ENCODE measurements at regions not wholly inside any gene's neighbourhood (a gene's known extent, or its start where the extent isn't known, plus 50 kb on each side); places are given as distances from the start of the nearest gene placed in this dataset.
A peak's percentile ranks its signal among the peaks of the same experiment; 100 is the strongest.

GRCh38 chr6:140571145-140571544 is 1196.7 kb upstream of the CITED2 start:
- Histone ChIP-seq H3K27me3 (replicated peaks; ENCODE audit: insufficient read depth, low read depth, low read length, poor library complexity) (no peaks in the 10 kb centered on the region), H3K4me1 (ENCODE audit: insufficient read depth, low read length, poor library complexity, severe bottlenecking) (peaks cover 35% of the 10 kb centered on the region), H3K27ac (ENCODE audit: low read depth, low read length, poor library complexity, severe bottlenecking) (no peak overlapping the region), H3K9me3 (ENCODE audit: low read depth, low read length, poor library complexity, severe bottlenecking) (no peaks in the 10 kb centered on the region), H3K36me3 (ENCODE audit: insufficient read depth, low read length, poor library complexity, severe bottlenecking) (peaks cover 4% of the 10 kb centered on the region), H3K4me3 (ENCODE audit: low read depth, low read length, poor library complexity, severe bottlenecking) (no peak overlapping the region)
- POLR2A ChIA-PET (ENCODE audit: low non-redundant PET), result no interaction called here
- CTCF ChIA-PET, result no interaction called here
- no peak for DNase-seq (ENCODE audit: low spot score)
- TF ChIP-seq CTCF (conservative IDR thresholded peaks at IDR 0.05; ENCODE audit: low read depth, low read length) (no peak), EZH2 (IDR thresholded peaks at IDR 0.05; ENCODE audit: borderline replicate concordance, low read depth, low read length, poor library complexity, severe bottlenecking) (no peak)
- BruUV-seq (replicated peaks), result no TSS peak
- intact Hi-C loops (cut with micrococcal nuclease; ENCODE audit: unreplicated experiment), result no loop called here

- intact Hi-C loops (cut with micrococcal nuclease; ENCODE audit: unreplicated experiment), result loop anchor here (10.0 kb wide), 1 partner anchor 513 kb away; no protein-coding TSS in a partner anchor
- CTCF ChIA-PET, result interaction anchor here (0.5 kb wide), 1 partner anchor 47 kb away, joined by 6 read pairs; no protein-coding TSS in a partner anchor
- no TSS peak for BruUV-seq (replicated peaks)
- Histone ChIP-seq H3K27me3 (replicated peaks; ENCODE audit: insufficient read depth, low read depth, low read length, poor library complexity) (no peaks in the 10 kb centered on the region), H3K4me3 (ENCODE audit: low read depth, low read length, poor library complexity, severe bottlenecking) (no peak overlapping the region), H3K9me3 (ENCODE audit: low read depth, low read length, poor library complexity, severe bottlenecking) (no peaks in the 10 kb centered on the region), H3K36me3 (ENCODE audit: insufficient read depth, low read length, poor library complexity, severe bottlenecking) (peaks cover 4% of the 10 kb centered on the region), H3K4me1 (ENCODE audit: insufficient read depth, low read length, poor library complexity, severe bottlenecking) (peaks cover 36% of the 10 kb centered on the region), H3K27ac (ENCODE audit: low read depth, low read length, poor library complexity, severe bottlenecking) (peak overlapping the region; percentile 15)
- DNase-seq (ENCODE audit: low spot score), result no peak
- POLR2A ChIA-PET (ENCODE audit: low non-redundant PET), result no interaction called here
- TF ChIP-seq CTCF (conservative IDR thresholded peaks at IDR 0.05; ENCODE audit: low read depth, low read length) (no peak), EZH2 (IDR thresholded peaks at IDR 0.05; ENCODE audit: borderline replicate concordance, low read depth, low read length, poor library complexity, severe bottlenecking) (no peak)
Observed at GRCh38 chr6:140567466-140567865, 1193.0 kb upstream of the CITED2 start.

GRCh38 chr6:140566781-140567277 is 1192.4 kb upstream of the CITED2 start:
- Histone ChIP-seq H3K36me3 (ENCODE audit: insufficient read depth, low read length, poor library complexity, severe bottlenecking) (peaks cover 4% of the 10 kb centered on the region), H3K4me1 (ENCODE audit: insufficient read depth, low read length, poor library complexity, severe bottlenecking) (peaks cover 30% of the 10 kb centered on the region), H3K27ac (ENCODE audit: low read depth, low read length, poor library complexity, severe bottlenecking) (peak overlapping the region; percentile 15), H3K27me3 (replicated peaks; ENCODE audit: insufficient read depth, low read depth, low read length, poor library complexity) (no peaks in the 10 kb centered on the region), H3K9me3 (ENCODE audit: low read depth, low read length, poor library complexity, severe bottlenecking) (no peaks in the 10 kb centered on the region), H3K4me3 (ENCODE audit: low read depth, low read length, poor library complexity, severe bottlenecking) (no peak overlapping the region)
- TF ChIP-seq CTCF (conservative IDR thresholded peaks at IDR 0.05; ENCODE audit: low read depth, low read length) (no peak), EZH2 (IDR thresholded peaks at IDR 0.05; ENCODE audit: borderline replicate concordance, low read depth, low read length, poor library complexity, severe bottlenecking) (no peak)
- no TSS peak for BruUV-seq (replicated peaks)
- peak; percentile 60 for DNase-seq (ENCODE audit: low spot score)
- POLR2A ChIA-PET (ENCODE audit: low non-redundant PET), result no interaction called here
- CTCF ChIA-PET, result no interaction called here
- intact Hi-C loops (cut with micrococcal nuclease; ENCODE audit: unreplicated experiment), result loop anchor here (10.0 kb wide), 1 partner anchor 512 kb away; no protein-coding TSS in a partner anchor

All from A673 (cell line).